ENCODE measurements at regions not wholly inside any gene's neighbourhood (a gene's known extent, or its start where the extent isn't known, plus 50 kb on each side); places are given as distances from the start of the nearest gene placed in this dataset.
"Not testable (repeated sequence)": the region's sequence is repeated elsewhere in the genome, so short reads cannot be mapped to it uniquely, and the experiment has no call there.

GRCh38 chr18:60062831-60063230 lies 163.0 kb downstream of the PMAIP1 start:
- TF ChIP-seq POLR2AphosphoS5 (IDR thresholded peaks at IDR 0.05; ENCODE audit: borderline replicate concordance, low read depth, low read length); EZH2 (IDR thresholded peaks at IDR 0.05): not testable (repeated sequence)

All from SK-N-MC (cell line).